C4-2B (cell line): ENCODE measurements at regions not wholly inside any gene's neighbourhood (a gene's known extent, or its start where the extent isn't known, plus 50 kb on each side); places are given as distances from the start of the nearest gene placed in this dataset.
"Not testable (repeated sequence)": the region's sequence is repeated elsewhere in the genome, so short reads cannot be mapped to it uniquely, and the experiment has no call there.

Source experiments
- H3K27ac ChIP-seq: fragments of 450-650 bp; 2 replicates; pipeline ENCODE4 v1.5.1; 2017
- ZFX ChIP-seq: fragments of 450-650 bp; IDR thresholded peaks from 2 replicates; pipeline ENCODE4 v1.6.1; 2017
- TF ChIP-seq, protein P1 (sequence below): fragments of 450-650 bp; conservative IDR thresholded peaks from 2 replicates; pipeline ENCODE4 v1.5.1; 2017; ENCODE audit warnings: mild to moderate bottlenecking

DNA sequence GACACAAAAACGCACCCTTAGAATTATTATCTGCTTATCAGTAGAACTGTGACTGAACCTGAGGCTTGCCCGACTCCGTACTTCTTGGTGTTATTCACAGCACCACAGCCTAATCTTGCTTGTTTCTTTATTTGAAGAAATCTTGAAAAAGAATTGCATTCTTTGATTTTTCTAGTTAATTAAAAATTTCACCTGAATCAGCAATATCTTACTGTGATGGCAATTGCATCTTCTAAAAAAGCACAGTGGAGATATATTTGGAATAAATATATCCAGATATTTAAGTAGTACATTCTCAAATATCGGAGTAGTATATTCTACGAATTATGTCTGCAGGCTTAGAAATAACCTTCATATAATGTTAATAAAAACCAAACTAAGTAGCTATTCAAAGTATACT is 90.1 kb upstream of the LYSMD4 start:
- TF ChIP-seq ZFX, result no peak
- TF ChIP-seq, protein P1, sequence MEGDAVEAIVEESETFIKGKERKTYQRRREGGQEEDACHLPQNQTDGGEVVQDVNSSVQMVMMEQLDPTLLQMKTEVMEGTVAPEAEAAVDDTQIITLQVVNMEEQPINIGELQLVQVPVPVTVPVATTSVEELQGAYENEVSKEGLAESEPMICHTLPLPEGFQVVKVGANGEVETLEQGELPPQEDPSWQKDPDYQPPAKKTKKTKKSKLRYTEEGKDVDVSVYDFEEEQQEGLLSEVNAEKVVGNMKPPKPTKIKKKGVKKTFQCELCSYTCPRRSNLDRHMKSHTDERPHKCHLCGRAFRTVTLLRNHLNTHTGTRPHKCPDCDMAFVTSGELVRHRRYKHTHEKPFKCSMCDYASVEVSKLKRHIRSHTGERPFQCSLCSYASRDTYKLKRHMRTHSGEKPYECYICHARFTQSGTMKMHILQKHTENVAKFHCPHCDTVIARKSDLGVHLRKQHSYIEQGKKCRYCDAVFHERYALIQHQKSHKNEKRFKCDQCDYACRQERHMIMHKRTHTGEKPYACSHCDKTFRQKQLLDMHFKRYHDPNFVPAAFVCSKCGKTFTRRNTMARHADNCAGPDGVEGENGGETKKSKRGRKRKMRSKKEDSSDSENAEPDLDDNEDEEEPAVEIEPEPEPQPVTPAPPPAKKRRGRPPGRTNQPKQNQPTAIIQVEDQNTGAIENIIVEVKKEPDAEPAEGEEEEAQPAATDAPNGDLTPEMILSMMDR, result no peak
- no peak overlapping the region for H3K27ac ChIP-seq

DNA sequence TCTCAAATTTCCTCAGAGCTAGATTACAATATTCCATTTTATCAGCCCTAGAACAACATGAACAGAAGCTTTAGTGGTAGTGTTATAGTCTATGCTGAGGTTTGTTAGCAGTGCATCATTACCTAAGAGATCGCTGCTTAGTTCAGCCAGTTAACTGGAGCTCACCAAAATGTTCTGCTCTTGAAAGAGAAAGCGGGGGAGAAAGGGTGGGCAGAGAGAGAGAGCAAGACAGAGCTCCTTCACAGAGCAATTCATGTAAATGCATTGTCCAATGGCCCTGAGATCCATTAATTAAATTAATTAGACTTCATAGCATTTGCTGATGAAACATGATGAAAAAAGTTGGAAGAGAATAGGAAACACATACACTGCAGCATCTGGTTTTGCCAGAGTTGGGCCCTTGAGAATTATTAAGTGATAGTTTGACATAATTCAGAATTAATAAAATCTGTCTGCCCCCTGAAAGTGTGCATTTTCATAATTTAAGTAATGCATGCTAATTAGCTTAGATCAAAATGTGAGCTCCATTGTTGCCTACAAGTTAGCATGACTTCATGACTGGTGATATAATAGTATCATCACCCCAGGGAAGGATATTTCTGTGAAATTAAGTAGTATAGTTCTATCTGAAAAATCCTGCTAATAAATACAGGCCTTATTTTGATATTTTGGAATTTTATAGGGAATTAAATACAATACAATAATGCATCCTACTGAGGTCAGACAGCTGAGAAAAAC is 86.9 kb upstream of the LYSMD4 start:
- TF ChIP-seq ZFX, result no peak
- TF ChIP-seq, protein P1, result no peak
- H3K27ac ChIP-seq, result no peak overlapping the region

DNA sequence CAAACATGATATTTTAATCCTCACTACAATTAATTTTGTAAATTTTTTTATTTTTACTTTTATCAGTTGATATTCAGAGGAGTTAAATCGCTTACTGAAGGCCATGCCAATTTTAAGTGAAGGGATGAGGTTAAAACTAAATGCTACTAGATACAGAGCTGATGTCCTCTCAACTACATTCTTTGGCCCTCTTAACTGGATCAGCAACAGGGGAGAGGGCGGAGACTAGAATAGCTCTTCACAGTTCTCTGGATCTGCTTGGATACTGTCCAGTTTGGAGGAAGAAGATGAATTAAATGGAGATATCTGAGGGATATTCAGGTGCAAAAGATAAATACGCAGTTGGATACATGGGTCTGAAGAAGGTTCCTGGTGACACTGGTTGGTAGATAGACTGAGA is 85.6 kb upstream of the LYSMD4 start:
- TF ChIP-seq, protein P1, result no peak
- no peak for TF ChIP-seq ZFX
- no peak overlapping the region for H3K27ac ChIP-seq

DNA sequence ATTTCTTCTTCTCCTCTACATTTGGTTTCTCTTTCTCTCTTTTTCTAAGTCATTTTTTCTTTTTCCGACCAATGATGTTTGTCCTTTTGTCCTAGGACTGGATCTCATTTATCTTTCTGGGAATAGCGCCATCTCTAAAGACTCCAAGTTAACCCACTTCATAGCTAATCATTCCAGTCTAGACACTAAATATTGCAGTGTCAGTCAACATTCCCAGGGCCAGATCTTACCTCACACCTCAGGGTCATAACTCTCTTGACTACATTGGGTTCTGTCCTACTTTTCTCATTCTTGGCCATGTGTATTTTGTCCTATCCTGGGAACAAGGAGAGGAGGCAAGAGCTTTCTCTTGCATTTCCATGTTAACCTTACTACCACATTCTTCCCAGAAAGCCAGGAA is 83.6 kb upstream of the LYSMD4 start:
- H3K27ac ChIP-seq, result not testable (repeated sequence)

DNA sequence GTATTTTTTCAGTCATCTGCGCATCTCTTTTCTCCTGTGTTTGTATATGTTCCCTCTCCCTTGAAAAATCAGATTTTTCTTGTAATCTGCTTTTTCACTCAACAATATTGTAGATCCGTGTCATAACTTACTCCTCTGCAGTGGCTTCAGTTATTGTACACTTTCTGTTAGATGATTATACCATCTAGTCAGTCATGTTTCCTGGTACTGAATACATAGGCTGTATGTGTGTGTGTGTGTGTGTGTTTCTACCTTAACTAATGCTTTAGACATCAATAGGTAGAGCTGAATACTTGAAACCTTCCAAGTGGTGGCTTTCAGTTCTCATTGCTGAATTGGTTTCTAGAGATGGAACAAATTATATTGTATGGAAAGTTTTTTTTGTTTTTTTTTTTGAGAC is 77.4 kb upstream of the LYSMD4 start:
- H3K27ac ChIP-seq, result not testable (repeated sequence)

DNA sequence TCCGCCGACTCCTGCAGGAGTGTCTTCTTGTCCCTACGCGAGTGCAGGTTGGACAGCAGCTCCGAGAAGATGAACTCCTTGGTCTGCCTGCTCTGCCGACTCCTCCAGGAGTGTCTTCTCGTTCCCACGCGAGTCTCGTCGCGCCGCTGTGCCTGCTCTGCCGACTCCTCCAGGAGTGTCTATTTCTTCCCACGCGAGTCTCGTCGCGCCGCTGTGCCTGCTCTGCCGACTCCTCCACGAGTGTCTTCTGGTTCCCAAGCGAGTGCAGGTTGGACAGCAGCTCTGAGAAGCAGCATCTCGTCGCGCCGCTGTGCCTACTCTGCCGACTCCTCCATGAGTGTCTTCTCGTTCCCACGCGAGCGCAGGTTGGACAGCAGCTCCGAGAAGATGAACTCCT is 66.6 kb upstream of the LYSMD4 start:
- H3K27ac ChIP-seq, result not testable (repeated sequence)

DNA sequence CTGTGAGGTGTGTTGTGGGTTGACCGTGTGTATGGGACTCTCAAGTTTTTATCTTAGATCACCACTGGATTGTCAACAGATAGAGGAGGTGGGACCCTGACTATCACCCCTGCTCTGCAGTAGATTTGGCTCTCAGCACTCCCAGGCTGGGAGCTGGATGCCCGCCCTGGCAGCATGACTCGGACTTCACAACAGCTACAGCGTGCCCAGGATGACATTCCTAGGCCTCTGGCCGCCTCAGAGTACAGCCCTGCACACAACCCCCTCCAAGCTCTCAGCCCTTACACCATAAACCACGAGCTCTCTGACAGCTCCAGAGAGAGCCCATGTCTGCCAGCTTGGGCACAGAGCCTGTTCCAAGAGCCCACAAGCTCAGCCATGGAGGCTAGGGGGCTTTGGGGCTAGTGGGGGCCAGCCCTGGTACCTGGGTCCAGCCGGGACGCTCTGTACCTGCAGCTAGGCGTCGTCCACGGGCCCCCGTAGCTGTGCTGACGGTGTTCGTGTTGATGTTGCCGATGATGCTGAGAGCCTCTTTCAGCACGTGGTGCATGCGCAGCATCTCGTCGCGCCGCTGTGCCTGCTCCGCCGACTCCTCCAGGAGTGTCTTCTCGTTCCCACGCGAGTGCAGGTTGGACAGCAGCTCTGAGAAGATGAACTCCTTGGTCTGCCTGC is 66.1 kb upstream of the LYSMD4 start:
- not testable (repeated sequence) for H3K27ac ChIP-seq

DNA sequence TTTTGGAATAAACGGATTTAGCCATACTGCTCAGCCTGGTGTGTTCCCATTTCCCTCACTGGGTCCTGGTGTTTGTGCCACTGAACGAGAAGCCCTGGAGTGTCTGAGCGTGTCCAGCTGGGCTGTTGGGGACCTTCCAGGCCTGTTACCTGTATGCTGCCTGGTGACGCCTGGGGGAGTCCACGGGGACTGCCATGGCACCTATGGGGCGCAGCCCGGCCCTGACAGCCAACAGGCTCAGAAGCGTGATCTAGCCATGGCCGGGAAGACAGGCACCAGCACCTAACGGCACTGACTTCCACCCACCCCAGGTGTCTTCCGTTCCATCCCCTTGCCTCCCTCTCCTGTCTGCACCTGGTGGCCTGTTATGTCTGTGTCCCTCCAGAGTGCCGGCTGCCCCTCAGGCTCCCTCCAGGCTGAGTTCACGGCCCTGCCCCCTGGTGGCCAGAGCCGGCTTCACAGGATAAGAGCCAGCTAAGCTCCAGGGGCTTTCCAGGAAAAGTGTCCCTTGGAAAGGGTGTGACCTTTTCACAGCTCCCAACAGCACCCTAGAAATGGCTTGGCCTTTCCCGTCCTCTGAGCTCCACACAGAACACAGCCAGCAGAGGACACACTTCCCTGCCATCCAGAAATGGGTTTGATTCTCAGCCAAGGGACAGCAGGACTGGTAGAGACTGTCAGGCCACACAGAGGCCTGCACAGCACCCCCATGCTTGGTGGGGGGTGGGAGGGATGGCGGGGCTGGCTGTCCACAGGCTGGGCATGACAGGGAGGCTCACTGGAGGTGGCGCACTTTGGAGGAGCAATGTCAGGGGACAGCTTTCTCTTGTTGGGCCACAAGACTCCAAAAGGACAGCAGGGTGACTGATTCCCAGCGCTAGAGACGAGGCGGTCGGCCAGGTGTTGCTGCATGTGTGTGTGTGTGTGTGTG is 64.0 kb upstream of the LYSMD4 start:
- H3K27ac ChIP-seq, result not testable (repeated sequence)
- TF ChIP-seq, protein P1, result peak; percentile 38

DNA sequence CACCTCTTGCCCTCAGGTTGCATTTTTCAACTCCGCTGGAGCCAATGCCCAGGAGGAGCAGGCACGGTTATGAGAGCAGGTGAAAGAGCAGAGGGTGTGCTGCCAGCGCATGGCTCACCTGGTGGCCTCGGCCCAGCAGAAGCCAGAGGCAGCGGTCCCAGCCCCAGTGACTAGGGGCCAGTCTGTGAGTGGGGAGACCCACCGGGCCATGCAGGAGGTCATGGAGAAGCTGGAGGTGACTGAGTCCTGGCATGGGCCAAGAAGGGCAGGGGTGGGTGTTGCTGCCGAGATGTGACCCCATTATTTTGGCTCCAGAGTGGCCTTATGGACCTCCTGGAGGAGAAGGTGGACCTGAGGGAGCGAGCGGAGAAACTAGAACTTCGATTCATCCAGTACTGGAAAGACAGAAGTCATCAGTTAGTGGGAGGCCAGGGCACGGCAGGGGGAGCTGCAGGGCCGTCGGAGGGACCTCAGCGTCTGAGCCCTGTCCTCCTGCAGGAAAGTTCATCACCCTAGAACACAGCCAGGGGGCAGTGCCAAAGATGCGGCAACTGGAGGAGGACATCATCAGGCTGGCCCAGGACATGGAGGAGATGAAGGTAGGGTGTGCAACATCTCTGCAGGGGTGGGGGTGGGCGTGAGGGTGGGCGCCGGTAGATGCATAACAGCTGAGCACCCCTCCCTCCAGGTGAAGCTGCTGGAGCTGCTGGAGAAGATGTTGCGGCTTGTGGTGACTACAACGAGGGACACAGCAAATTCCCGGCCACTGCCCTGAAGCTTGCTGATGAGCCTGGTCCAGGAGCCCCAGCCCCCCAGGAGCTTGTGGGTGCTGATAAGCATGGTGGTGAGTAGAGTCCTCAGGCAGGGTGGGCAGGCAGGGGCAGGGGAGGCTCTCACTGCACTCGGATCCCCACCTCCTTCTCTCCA is 58.9 kb upstream of the LYSMD4 start:
- TF ChIP-seq, protein P1, result peak; percentile 37
- H3K27ac ChIP-seq, result not testable (repeated sequence)

DNA sequence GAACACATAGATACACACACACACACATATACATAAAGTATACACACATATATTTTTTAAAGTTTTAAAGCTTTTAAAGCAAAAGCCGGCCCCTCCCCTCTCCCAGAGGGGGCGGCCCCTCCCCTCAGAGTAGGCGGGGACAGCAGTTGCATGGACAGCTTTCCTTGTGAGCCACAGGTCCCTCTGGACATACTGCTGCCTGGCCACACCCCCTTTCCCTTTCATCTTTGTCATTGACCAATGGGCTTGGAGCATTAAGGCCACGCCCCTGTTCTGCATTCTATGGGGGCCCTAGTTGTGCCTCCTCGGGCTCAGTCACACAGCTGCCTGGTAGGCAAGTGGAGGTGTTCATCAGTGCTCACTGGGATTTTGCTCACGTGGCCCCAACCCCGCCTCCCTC is 57.5 kb upstream of the LYSMD4 start:
- H3K27ac ChIP-seq, result not testable (repeated sequence)
